ENCODE measurements at regions not wholly inside any gene's neighbourhood (a gene's known extent, or its start where the extent isn't known, plus 50 kb on each side); places are given as distances from the start of the nearest gene placed in this dataset.

- TF ChIP-seq CTCF (IDR thresholded peaks at IDR 0.05) = no peak
- no peak overlapping the region for H3K27ac Mint-ChIP-seq (ENCODE audit: unreplicated experiment)
- no peaks in the 10 kb centered on the region for H3K36me3 Mint-ChIP-seq (ENCODE audit: low read depth)
- DNase-seq (ENCODE audit: low spot score) = peak; percentile 44
- H3K9me3 Mint-ChIP-seq (ENCODE audit: low read depth) = no peaks in the 10 kb centered on the region
- H3K4me1 Mint-ChIP-seq (ENCODE audit: low read depth) = no peaks in the 10 kb centered on the region
- H3K4me3 Mint-ChIP-seq (ENCODE audit: unreplicated experiment) = no peak overlapping the region
- peaks cover 7% of the 10 kb centered on the region for H3K27me3 Mint-ChIP-seq (ENCODE audit: low read depth)
Measured at GRCh38 chr11:70577948-70578347, 179.6 kb downstream of the CTTN start.

DNA sequence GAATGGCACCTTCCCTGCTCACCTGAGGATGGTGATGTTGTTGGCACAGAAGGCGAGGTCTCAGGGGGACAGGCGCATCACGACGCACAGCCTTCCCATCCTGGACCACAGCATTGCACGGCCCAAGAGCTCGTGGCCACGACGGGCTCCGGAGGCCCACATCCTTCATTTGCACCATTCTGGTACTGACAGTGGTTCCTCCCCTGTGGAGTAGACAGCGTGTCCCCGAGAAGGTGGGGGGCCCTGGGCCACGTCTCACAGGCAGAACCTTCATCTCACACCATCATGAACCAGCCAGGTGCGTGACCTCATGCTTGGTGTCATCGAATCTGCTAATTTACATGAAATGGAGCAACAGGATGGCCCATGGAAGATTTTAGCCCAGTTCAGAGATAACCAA lies 180.0 kb downstream of the CTTN start:
- H3K4me1 Mint-ChIP-seq (ENCODE audit: low read depth) = no peaks in the 10 kb centered on the region
- no peak overlapping the region for H3K4me3 Mint-ChIP-seq (ENCODE audit: unreplicated experiment)

DNA sequence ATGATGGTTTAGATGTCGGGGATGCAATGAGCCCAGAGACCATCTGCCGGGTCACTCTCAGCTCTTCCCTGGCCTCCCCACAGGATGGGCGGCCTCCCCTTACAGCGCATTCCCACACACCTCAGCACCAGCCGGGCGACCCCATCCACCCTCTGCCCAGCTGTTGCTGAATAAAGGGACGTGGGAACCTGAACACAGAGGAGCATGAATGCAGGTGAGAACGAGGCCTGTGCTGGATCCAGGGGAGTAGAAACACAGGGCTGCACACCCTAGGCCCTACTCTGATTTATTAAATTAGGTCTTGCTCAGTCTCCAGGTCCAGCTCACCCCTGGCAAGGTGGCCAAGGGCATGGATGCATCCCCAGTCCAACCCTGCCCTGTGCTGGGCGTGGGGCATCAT lies 180.5 kb downstream of the CTTN start:
- peak; percentile 68 for DNase-seq (ENCODE audit: low spot score)
- H3K9me3 Mint-ChIP-seq (ENCODE audit: low read depth) = no peaks in the 10 kb centered on the region
- no peak for TF ChIP-seq CTCF (IDR thresholded peaks at IDR 0.05)
- H3K36me3 Mint-ChIP-seq (ENCODE audit: low read depth) = no peaks in the 10 kb centered on the region
- peaks cover 9% of the 10 kb centered on the region for H3K27me3 Mint-ChIP-seq (ENCODE audit: low read depth)
- H3K27ac Mint-ChIP-seq (ENCODE audit: unreplicated experiment) = no peak overlapping the region
- H3K4me1 Mint-ChIP-seq (ENCODE audit: low read depth) = no peaks in the 10 kb centered on the region
- H3K4me3 Mint-ChIP-seq (ENCODE audit: unreplicated experiment) = no peak overlapping the region

More for the DNA sequence above, 180.0 kb downstream of the CTTN start:
- no peaks in the 10 kb centered on the region for H3K36me3 Mint-ChIP-seq (ENCODE audit: low read depth)
- H3K9me3 Mint-ChIP-seq (ENCODE audit: low read depth) = no peaks in the 10 kb centered on the region
- peak; percentile 53 for DNase-seq (ENCODE audit: low spot score)
- no peak for TF ChIP-seq CTCF (IDR thresholded peaks at IDR 0.05)
- peaks cover 9% of the 10 kb centered on the region for H3K27me3 Mint-ChIP-seq (ENCODE audit: low read depth)
- no peak overlapping the region for H3K27ac Mint-ChIP-seq (ENCODE audit: unreplicated experiment)

DNA sequence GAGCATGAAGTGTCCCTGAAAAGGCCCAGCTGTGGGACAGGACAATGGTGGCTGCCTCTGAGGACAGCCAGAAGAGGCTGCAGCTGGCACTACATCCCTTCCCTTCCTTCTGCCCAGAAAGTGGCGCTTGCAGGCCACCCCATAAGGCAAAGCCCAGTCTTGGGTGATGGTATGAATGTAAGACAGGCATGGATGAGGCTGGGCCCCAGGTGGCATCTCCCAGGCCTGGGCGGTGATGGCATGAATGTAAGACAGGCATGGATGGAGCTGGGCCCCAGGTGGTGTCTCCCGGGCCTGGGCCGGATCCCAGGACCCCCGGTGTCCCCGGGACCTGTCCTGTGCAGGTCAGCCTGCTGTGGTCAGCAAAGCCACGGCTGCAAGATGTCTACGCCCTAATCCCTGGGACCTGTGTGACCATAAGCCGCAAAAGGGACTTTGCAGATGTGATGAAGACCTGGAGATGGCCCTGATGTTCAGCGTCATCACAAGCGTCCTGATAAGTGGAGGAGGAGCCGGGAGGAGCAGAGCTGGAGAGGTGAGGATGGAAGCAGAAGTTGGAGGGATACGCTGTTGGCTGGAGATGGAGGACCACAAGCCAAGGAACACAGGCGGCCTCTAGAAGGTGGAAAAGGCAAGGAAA lies 181.1 kb downstream of the CTTN start:
- H3K36me3 Mint-ChIP-seq (ENCODE audit: low read depth) = no peaks in the 10 kb centered on the region
- H3K4me3 Mint-ChIP-seq (ENCODE audit: unreplicated experiment) = no peak overlapping the region
- no peaks in the 10 kb centered on the region for H3K9me3 Mint-ChIP-seq (ENCODE audit: low read depth)
- no peak for TF ChIP-seq CTCF (IDR thresholded peaks at IDR 0.05)
- peak; percentile 83 for DNase-seq (ENCODE audit: low spot score)
- H3K4me1 Mint-ChIP-seq (ENCODE audit: low read depth) = no peaks in the 10 kb centered on the region
- H3K27me3 Mint-ChIP-seq (ENCODE audit: low read depth) = peaks cover 8% of the 10 kb centered on the region
- no peak overlapping the region for H3K27ac Mint-ChIP-seq (ENCODE audit: unreplicated experiment)

- no peak for TF ChIP-seq CTCF (IDR thresholded peaks at IDR 0.05)
- H3K4me3 Mint-ChIP-seq (ENCODE audit: unreplicated experiment) = no peak overlapping the region
Measured at GRCh38 chr11:70580036-70580805, 181.9 kb downstream of the CTTN start.

More at GRCh38 chr11:70580036-70580805, 181.9 kb downstream of the CTTN start:
- H3K27me3 Mint-ChIP-seq (ENCODE audit: low read depth) = peaks cover 5% of the 10 kb centered on the region
- H3K36me3 Mint-ChIP-seq (ENCODE audit: low read depth) = no peaks in the 10 kb centered on the region
- peak; percentile 75 for DNase-seq (ENCODE audit: low spot score)
- H3K9me3 Mint-ChIP-seq (ENCODE audit: low read depth) = no peaks in the 10 kb centered on the region
- no peaks in the 10 kb centered on the region for H3K4me1 Mint-ChIP-seq (ENCODE audit: low read depth)
- no peak overlapping the region for H3K27ac Mint-ChIP-seq (ENCODE audit: unreplicated experiment)

Measured in chondrocyte (in vitro differentiated cells).